Thyroid gland (tissue), 4 donors: ENCODE measurements at regions not wholly inside any gene's neighbourhood (a gene's known extent, or its start where the extent isn't known, plus 50 kb on each side); places are given as distances from the start of the nearest gene placed in this dataset.
"Not testable (repeated sequence)": the region's sequence is repeated elsewhere in the genome, so short reads cannot be mapped to it uniquely, and the experiment has no call there.

Experiments
- DNase-seq, 2 donors: peaks; one replicate each; pipeline ENCODE4 v3.0.0-alpha.2; 2019
- H3K27ac ChIP-seq, 3 donors: fragments of 200-600 bp; sonication (generic); 1 replicate in 2 of 3; 2 replicates in 1 of 3; pipeline ENCODE4 v1.5.1; 2016 to 2019; ENCODE audit warnings: mild to moderate bottlenecking in 1 of 3, moderate library complexity in 1 of 3
- H3K27me3 ChIP-seq: fragments of 200-600 bp; sonication (generic); one replicate; pipeline ENCODE4 v1.5.1; 2019
- H3K36me3 ChIP-seq, 2 donors: fragments of 200-600 bp; sonication (generic); one replicate each; pipeline ENCODE4 v1.5.1; 2016 to 2019
- H3K4me1 ChIP-seq, 2 donors: fragments of 200-600 bp; sonication (generic); one replicate each; pipeline ENCODE4 v1.5.1; 2017 to 2019
- H3K4me3 ChIP-seq, 3 donors: fragments of 200-600 bp; sonication (generic); replicated peaks in 1 of 3; 1 replicate in 2 of 3; 2 replicates in 1 of 3; pipeline ENCODE4 v1.5.1; 2016; ENCODE audit warnings: mild to moderate bottlenecking in 1 of 3
- H3K9me3 ChIP-seq: fragments of 200-600 bp; sonication (generic); one replicate; pipeline ENCODE4 v1.5.1; 2017
- CTCF ChIP-seq, 6 experiments: fragments of 200-600 bp in 3 of 6; fragments of 450-650 bp in 3 of 6; sonication (generic) in 3 of 6; IDR thresholded peaks; one replicate each; pipeline ENCODE4 v1.5.1; 2016 to 2019; ENCODE audit warnings: antibody characterized with exemption in 6 of 6, mild to moderate bottlenecking in 2 of 6, inconsistent platforms in 1 of 6, moderate library complexity in 1 of 6
- POLR2A ChIP-seq, 2 donors: fragments of 450-650 bp; IDR thresholded peaks; one replicate each; pipeline ENCODE4 v1.6.1; 2017; ENCODE audit warnings: antibody characterized with exemption in 2 of 2, mild to moderate bottlenecking in 2 of 2, moderate library complexity in 1 of 2
- WGBS, 2 donors: methylation state at CpG; one replicate each; pipeline ENCODE4 v1.1.5; 2017; 5-methylcytosine and 5-hydroxymethylcytosine counted together
- intact Hi-C: fragments of 100-400 bp; cut with DNase I; formaldehyde crosslinking; loops from one replicate; pipeline ENCODE4 v1.15.1; 2023

- DNase-seq, result no peak
- WGBS, 2 donors, result 76% methylated on average over 4 of the region's 4 CpGs
- intact Hi-C loops, result no loop called here
Observed at GRCh38 chr2:57209799-57210198, 836.8 kb upstream of the VRK2 start.

GRCh38 chr2:57210855-57211254 is 835.8 kb upstream of the VRK2 start:
- no peak for TF ChIP-seq POLR2A (IDR thresholded peaks at IDR 0.05)
- no peak for TF ChIP-seq CTCF (IDR thresholded peaks at IDR 0.05)
- intact Hi-C loops, result no loop called here
- DNase-seq, result no peak

More at GRCh38 chr2:57209799-57210198, 836.8 kb upstream of the VRK2 start:
- H3K4me1 ChIP-seq, result no peaks in the 10 kb centered on the region
- H3K9me3 ChIP-seq, result no peaks in the 10 kb centered on the region
- H3K4me3 ChIP-seq, result no peak overlapping the region
- no peak overlapping the region for H3K27ac ChIP-seq
- no peaks in the 10 kb centered on the region for H3K27me3 ChIP-seq
- TF ChIP-seq CTCF (IDR thresholded peaks at IDR 0.05) (no peak), POLR2A (IDR thresholded peaks at IDR 0.05) (no peak)
- no peaks in the 10 kb centered on the region for H3K36me3 ChIP-seq

GRCh38 chr2:57217013-57217412 is 829.6 kb upstream of the VRK2 start:
- no peak for DNase-seq
- Histone ChIP-seq H3K4me1 (no peaks in the 10 kb centered on the region), H3K9me3 (no peaks in the 10 kb centered on the region), H3K27ac (no peak overlapping the region), H3K4me3 (no peak overlapping the region), H3K27me3 (no peaks in the 10 kb centered on the region), H3K36me3 (no peaks in the 10 kb centered on the region)
- intact Hi-C loops, result no loop called here
- WGBS, 2 donors, result 83 to 92% methylated on average over 1 to 2 of the region's 2 CpGs
- TF ChIP-seq POLR2A (IDR thresholded peaks at IDR 0.05), result no peak
- TF ChIP-seq CTCF (IDR thresholded peaks at IDR 0.05), result no peak

More at GRCh38 chr2:57210855-57211254, 835.8 kb upstream of the VRK2 start:
- no peak overlapping the region for H3K27ac ChIP-seq
- WGBS, 2 donors, result 92 to 95% methylated on average over 4 of the region's 4 CpGs
- no peaks in the 10 kb centered on the region for H3K27me3 ChIP-seq
- no peaks in the 10 kb centered on the region for H3K36me3 ChIP-seq
- no peaks in the 10 kb centered on the region for H3K4me1 ChIP-seq
- H3K9me3 ChIP-seq, result no peaks in the 10 kb centered on the region
- no peak overlapping the region for H3K4me3 ChIP-seq

- DNase-seq, result no peak
- Histone ChIP-seq H3K9me3 (no peaks in the 10 kb centered on the region), H3K36me3 (no peaks in the 10 kb centered on the region), H3K27ac (no peak overlapping the region), H3K27me3 (no peaks in the 10 kb centered on the region), H3K4me3 (no peak overlapping the region), H3K4me1 (no peaks in the 10 kb centered on the region)
- intact Hi-C loops, result no loop called here
- TF ChIP-seq CTCF (IDR thresholded peaks at IDR 0.05), result no peak
- no peak for TF ChIP-seq POLR2A (IDR thresholded peaks at IDR 0.05)
- 80 to 100% methylated on average over 1 to 2 of the region's 2 CpGs for WGBS, 2 donors
Observed at GRCh38 chr2:57218206-57218605, 828.4 kb upstream of the VRK2 start.

GRCh38 chr2:57229706-57230105 is 816.9 kb upstream of the VRK2 start:
- H3K27ac ChIP-seq, H3K9me3 ChIP-seq, H3K4me1 ChIP-seq, intact Hi-C loops, H3K27me3 ChIP-seq, H3K4me3 ChIP-seq, DNase-seq, H3K36me3 ChIP-seq: not testable (repeated sequence)
- WGBS, 2 donors, result 88 to 93% methylated on average over 12 of the region's 12 CpGs

- H3K9me3 ChIP-seq, DNase-seq, H3K4me3 ChIP-seq, intact Hi-C loops, H3K36me3 ChIP-seq, H3K4me1 ChIP-seq, H3K27me3 ChIP-seq, H3K27ac ChIP-seq: not testable (repeated sequence)
- WGBS, 2 donors, result 93 to 95% methylated on average over 9 of the region's 9 CpGs
Observed at GRCh38 chr2:57232341-57232740, 814.3 kb upstream of the VRK2 start.

- H3K4me3 ChIP-seq, H3K27me3 ChIP-seq, H3K4me1 ChIP-seq, H3K36me3 ChIP-seq, H3K9me3 ChIP-seq, DNase-seq, intact Hi-C loops, H3K27ac ChIP-seq: not testable (repeated sequence)
- 84 to 86% methylated on average over 3 of the region's 3 CpGs for WGBS, 2 donors
Observed at GRCh38 chr2:57251495-57251894, 795.1 kb upstream of the VRK2 start.

- 90 to 98% methylated on average over 8 to 9 of the region's 9 CpGs for WGBS, 2 donors
- H3K4me3 ChIP-seq, H3K27me3 ChIP-seq, H3K27ac ChIP-seq, DNase-seq, intact Hi-C loops, H3K36me3 ChIP-seq, H3K4me1 ChIP-seq, H3K9me3 ChIP-seq: not testable (repeated sequence)
Observed at GRCh38 chr2:57276408-57276807, 770.2 kb upstream of the VRK2 start.
